HepG2 (cell line): ENCODE measurements at regions not wholly inside any gene's neighbourhood (a gene's known extent, or its start where the extent isn't known, plus 50 kb on each side); places are given as distances from the start of the nearest gene placed in this dataset.

Experiments
- HOXA5 ChIP-seq: sonication (generic); formaldehyde crosslinking; IDR thresholded peaks from 2 replicates; pipeline ENCODE4 v1.4.0; 2020; ENCODE audit warnings: missing genetic modification reagents
- ISX ChIP-seq: sonication (generic); formaldehyde crosslinking; conservative IDR thresholded peaks from 2 replicates; pipeline ENCODE4 v1.5.0; 2020; ENCODE audit warnings: missing genetic modification reagents
- JUNB ChIP-seq: sonication (generic); formaldehyde crosslinking; IDR thresholded peaks from 2 replicates; pipeline ENCODE4 v1.8.0; 2022; ENCODE audit warnings: missing genetic modification reagents, mild to moderate bottlenecking, borderline replicate concordance
- NFYC ChIP-seq: IDR thresholded peaks from 2 replicates; pipeline ENCODE4 v1.6.1; 2016; ENCODE audit warnings: missing genetic modification reagents, missing compliant biosample characterization
- PHF5A ChIP-seq: IDR thresholded peaks from one replicate; pipeline ENCODE4 v1.6.1; 2018; ENCODE audit warnings: low read depth, missing genetic modification reagents; ENCODE audit not compliant: unreplicated experiment
- THAP11 ChIP-seq: IDR thresholded peaks from 2 replicates; pipeline ENCODE4 v1.6.1; 2016; ENCODE audit warnings: missing biosample characterization, missing genetic modification reagents
- ZNF550 ChIP-seq: sonication (generic); formaldehyde crosslinking; IDR thresholded peaks from 2 replicates; pipeline ENCODE4 v1.4.0; 2020; ENCODE audit warnings: mild to moderate bottlenecking, missing genetic modification reagents, borderline replicate concordance
- ZSCAN12 ChIP-seq: sonication (generic); formaldehyde crosslinking; IDR thresholded peaks from 2 replicates; pipeline ENCODE4 v1.9.0; 2021; ENCODE audit warnings: mild to moderate bottlenecking, missing genetic modification reagents
- ZSCAN30 ChIP-seq: sonication (generic); formaldehyde crosslinking; IDR thresholded peaks from 2 replicates; pipeline ENCODE4 v1.5.0; 2020; ENCODE audit warnings: mild to moderate bottlenecking, missing genetic modification reagents
- TF ChIP-seq, protein P1 (sequence below): sonication (generic); formaldehyde crosslinking; IDR thresholded peaks from 2 replicates; pipeline ENCODE4 v1.4.0; 2020; ENCODE audit warnings: low read depth, missing genetic modification reagents
- TF ChIP-seq, protein P2 (sequence below), 2 experiments: sonication (generic) in 1 of 2; formaldehyde crosslinking in 1 of 2; IDR thresholded peaks; 2 replicates each; pipeline versions ENCODE4 v1.4.0 to v1.6.1; 2016 to 2020; ENCODE audit warnings: borderline replicate concordance in 1 of 2, low read depth in 1 of 2, mild to moderate bottlenecking in 1 of 2, missing genetic modification reagents in 1 of 2

DNA sequence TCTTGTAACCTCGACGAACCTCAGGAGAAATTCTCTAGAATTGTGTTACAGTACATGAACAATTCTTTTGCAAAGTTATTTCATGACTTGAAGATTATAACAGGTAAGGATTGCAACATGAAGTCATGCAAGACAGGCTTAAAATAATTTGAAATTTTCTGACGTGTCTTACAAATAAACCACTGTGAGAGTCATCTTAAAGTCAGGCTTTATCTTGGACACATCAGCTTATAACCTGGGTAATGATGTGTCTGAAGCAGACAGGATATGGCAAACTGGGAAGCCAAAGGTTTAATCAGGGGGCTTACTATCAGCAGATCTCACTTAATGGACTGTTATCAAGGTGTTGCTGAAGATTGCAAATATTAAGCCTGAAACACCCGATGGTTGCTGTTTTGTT is 407.8 kb downstream of the KLF5 start (continued):
- TF ChIP-seq, protein P1, sequence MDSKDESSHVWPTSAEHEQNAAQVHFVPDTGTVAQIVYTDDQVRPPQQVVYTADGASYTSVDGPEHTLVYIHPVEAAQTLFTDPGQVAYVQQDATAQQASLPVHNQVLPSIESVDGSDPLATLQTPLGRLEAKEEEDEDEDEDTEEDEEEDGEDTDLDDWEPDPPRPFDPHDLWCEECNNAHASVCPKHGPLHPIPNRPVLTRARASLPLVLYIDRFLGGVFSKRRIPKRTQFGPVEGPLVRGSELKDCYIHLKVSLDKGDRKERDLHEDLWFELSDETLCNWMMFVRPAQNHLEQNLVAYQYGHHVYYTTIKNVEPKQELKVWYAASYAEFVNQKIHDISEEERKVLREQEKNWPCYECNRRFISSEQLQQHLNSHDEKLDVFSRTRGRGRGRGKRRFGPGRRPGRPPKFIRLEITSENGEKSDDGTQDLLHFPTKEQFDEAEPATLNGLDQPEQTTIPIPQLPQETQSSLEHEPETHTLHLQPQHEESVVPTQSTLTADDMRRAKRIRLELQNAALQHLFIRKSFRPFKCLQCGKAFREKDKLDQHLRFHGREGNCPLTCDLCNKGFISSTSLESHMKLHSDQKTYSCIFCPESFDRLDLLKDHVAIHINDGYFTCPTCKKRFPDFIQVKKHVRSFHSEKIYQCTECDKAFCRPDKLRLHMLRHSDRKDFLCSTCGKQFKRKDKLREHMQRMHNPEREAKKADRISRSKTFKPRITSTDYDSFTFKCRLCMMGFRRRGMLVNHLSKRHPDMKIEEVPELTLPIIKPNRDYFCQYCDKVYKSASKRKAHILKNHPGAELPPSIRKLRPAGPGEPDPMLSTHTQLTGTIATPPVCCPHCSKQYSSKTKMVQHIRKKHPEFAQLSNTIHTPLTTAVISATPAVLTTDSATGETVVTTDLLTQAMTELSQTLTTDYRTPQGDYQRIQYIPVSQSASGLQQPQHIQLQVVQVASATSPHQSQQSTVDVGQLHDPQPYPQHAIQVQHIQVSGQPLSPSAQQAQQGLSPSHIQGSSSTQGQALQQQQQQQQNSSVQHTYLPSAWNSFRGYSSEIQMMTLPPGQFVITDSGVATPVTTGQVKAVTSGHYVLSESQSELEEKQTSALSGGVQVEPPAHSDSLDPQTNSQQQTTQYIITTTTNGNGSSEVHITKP (CRISPR knock-in tag), result no peak
- TF ChIP-seq ZSCAN12 (CRISPR knock-in tag), result no peak
- TF ChIP-seq ZSCAN30 (CRISPR knock-in tag), result no peak
- TF ChIP-seq, protein P2, sequence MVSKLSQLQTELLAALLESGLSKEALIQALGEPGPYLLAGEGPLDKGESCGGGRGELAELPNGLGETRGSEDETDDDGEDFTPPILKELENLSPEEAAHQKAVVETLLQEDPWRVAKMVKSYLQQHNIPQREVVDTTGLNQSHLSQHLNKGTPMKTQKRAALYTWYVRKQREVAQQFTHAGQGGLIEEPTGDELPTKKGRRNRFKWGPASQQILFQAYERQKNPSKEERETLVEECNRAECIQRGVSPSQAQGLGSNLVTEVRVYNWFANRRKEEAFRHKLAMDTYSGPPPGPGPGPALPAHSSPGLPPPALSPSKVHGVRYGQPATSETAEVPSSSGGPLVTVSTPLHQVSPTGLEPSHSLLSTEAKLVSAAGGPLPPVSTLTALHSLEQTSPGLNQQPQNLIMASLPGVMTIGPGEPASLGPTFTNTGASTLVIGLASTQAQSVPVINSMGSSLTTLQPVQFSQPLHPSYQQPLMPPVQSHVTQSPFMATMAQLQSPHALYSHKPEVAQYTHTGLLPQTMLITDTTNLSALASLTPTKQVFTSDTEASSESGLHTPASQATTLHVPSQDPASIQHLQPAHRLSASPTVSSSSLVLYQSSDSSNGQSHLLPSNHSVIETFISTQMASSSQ (IDR thresholded peaks at IDR 0.05; ENCODE audit: low read depth), result no peak
- TF ChIP-seq, protein P2 (CRISPR knock-in tag; IDR thresholded peaks at IDR 0.05; ENCODE audit: borderline replicate concordance), result no peak
- TF ChIP-seq PHF5A (CRISPR knock-in tag), result no peak
- no peak for TF ChIP-seq JUNB (CRISPR knock-in tag)
- no peak for TF ChIP-seq NFYC (CRISPR knock-in tag)
- no peak for TF ChIP-seq HOXA5 (CRISPR knock-in tag)
- TF ChIP-seq THAP11 (CRISPR knock-in tag), result no peak
- TF ChIP-seq ZNF550 (CRISPR knock-in tag), result no peak
- no peak for TF ChIP-seq ISX (CRISPR knock-in tag)
